Astrocyte (in vitro differentiated cells and primary cell): ENCODE measurements at regions not wholly inside any gene's neighbourhood (a gene's known extent, or its start where the extent isn't known, plus 50 kb on each side); places are given as distances from the start of the nearest gene placed in this dataset.

ENCODE experiments used
- CTCF ChIP-seq: IDR thresholded peaks from 2 replicates; pipeline ENCODE4 v1.5.1; 2011; ENCODE audit warnings: low read depth, mild to moderate bottlenecking, inconsistent platforms, low read length, moderate library complexity; ENCODE audit not compliant: insufficient read depth
- EZH2 ChIP-seq: IDR thresholded peaks from 2 replicates; pipeline ENCODE4 v1.6.1; 2012; ENCODE audit warnings: mild to moderate bottlenecking, low read length, inconsistent platforms; ENCODE audit not compliant: insufficient read depth

- no peak for TF ChIP-seq CTCF
- no peak for TF ChIP-seq EZH2
These were observed 213.7 kb downstream of the SLITRK5 start for GRCh38 chr13:87884884-87885283.
